ENCODE measurements at regions not wholly inside any gene's neighbourhood (a gene's known extent, or its start where the extent isn't known, plus 50 kb on each side); places are given as distances from the start of the nearest gene placed in this dataset.

GRCh38 chr15:94119923-94120775, 111.2 kb upstream of the MCTP2 start:
- peak; percentile 86 to 99 (median 97) for TF ChIP-seq CTCF (IDR thresholded peaks at IDR 0.05 in 2 of 3, conservative IDR thresholded peaks at IDR 0.05 in 1 of 3; ENCODE audit: borderline replicate concordance in 1 of 3, insufficient read depth in 1 of 3, low read depth in 2 of 3, low read length in 2 of 3)
- TF ChIP-seq EZH2phosphoT487 (IDR thresholded peaks at IDR 0.05; ENCODE audit: borderline replicate concordance) = no peak
- TF ChIP-seq SRF (IDR thresholded peaks at IDR 0.05; ENCODE audit: low read depth) = no peak
- no peak for TF ChIP-seq POLR2AphosphoS5 (IDR thresholded peaks at IDR 0.05; ENCODE audit: low read depth, low read length)
- no peak for TF ChIP-seq REST (IDR thresholded peaks at IDR 0.05; ENCODE audit: low read depth)
- no peak for TF ChIP-seq MAX (IDR thresholded peaks at IDR 0.05)
- no peak for TF ChIP-seq EGR1 (IDR thresholded peaks at IDR 0.05; ENCODE audit: low read depth)
- no peak for TF ChIP-seq EZH2 (IDR thresholded peaks at IDR 0.05)
